ENCODE measurements at regions not wholly inside any gene's neighbourhood (a gene's known extent, or its start where the extent isn't known, plus 50 kb on each side); places are given as distances from the start of the nearest gene placed in this dataset.

DNA sequence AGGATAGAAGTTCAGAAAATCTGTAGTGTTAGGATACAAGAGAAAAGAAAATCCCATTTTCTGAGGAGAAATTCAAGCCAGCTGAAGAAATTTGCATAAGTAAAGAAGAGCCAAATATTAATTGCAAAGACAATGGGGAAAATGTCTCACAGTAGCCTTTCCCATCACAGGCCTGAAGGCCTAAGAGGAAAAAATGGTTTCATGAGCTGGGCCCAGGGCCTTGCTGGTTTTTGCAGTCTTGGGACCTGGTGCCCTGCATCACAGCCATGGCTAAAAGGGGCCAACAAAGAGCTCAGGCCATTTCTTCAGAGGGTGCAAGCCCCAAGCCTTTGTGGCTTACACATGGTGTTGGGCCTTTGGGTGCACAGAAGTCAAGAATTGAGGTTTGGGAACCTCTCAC is 413.6 kb upstream of the CYRIA start:
- H3K27ac ChIP-seq: no peak overlapping the region
- no peak overlapping the region for H3K4me3 ChIP-seq
- TF ChIP-seq POLR2A (IDR thresholded peaks at IDR 0.05): no peak
- no peak for TF ChIP-seq POLR2AphosphoS5 (IDR thresholded peaks at IDR 0.05)
- H3K36me3 ChIP-seq: no peaks in the 10 kb centered on the region
- intact Hi-C loops (cut with DNase I): no loop called here
- no peaks in the 10 kb centered on the region for H3K27me3 ChIP-seq
- H3K9me3 ChIP-seq: no peaks in the 10 kb centered on the region
- H3K4me1 ChIP-seq: no peaks in the 10 kb centered on the region
- DNase-seq: no peak

DNA sequence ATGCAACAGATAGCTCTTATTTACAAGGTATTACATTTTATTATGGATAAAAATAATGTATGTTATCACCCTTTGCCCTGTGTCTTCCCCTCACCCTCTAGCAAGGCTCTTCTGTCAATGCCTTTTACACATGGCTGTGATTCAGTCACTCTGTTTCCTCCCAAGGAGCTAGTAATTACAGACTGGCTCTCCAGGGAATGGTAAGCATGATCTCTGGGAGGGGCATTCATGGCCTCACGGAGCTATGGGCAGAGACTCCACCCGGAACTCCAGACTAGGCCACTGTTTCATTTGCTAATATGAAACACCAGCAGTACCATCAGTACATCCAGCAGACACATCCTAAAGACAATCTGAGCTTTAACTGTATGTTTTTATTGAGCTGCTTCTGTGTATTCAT is 410.9 kb upstream of the CYRIA start:
- no peak overlapping the region for H3K27ac ChIP-seq
- no peak for DNase-seq
- H3K4me3 ChIP-seq: no peak overlapping the region
- H3K27me3 ChIP-seq: no peaks in the 10 kb centered on the region
- no peaks in the 10 kb centered on the region for H3K9me3 ChIP-seq
- no peaks in the 10 kb centered on the region for H3K36me3 ChIP-seq
- TF ChIP-seq POLR2AphosphoS5 (IDR thresholded peaks at IDR 0.05) (no peak), POLR2A (IDR thresholded peaks at IDR 0.05) (no peak)
- TF ChIP-seq, protein P1, sequence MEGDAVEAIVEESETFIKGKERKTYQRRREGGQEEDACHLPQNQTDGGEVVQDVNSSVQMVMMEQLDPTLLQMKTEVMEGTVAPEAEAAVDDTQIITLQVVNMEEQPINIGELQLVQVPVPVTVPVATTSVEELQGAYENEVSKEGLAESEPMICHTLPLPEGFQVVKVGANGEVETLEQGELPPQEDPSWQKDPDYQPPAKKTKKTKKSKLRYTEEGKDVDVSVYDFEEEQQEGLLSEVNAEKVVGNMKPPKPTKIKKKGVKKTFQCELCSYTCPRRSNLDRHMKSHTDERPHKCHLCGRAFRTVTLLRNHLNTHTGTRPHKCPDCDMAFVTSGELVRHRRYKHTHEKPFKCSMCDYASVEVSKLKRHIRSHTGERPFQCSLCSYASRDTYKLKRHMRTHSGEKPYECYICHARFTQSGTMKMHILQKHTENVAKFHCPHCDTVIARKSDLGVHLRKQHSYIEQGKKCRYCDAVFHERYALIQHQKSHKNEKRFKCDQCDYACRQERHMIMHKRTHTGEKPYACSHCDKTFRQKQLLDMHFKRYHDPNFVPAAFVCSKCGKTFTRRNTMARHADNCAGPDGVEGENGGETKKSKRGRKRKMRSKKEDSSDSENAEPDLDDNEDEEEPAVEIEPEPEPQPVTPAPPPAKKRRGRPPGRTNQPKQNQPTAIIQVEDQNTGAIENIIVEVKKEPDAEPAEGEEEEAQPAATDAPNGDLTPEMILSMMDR (IDR thresholded peaks at IDR 0.05): no peak
- intact Hi-C loops (cut with DNase I): no loop called here
- no peaks in the 10 kb centered on the region for H3K4me1 ChIP-seq
- 45 to 58% methylated on average over 2 of the region's 2 CpGs for WGBS, 2 donors

DNA sequence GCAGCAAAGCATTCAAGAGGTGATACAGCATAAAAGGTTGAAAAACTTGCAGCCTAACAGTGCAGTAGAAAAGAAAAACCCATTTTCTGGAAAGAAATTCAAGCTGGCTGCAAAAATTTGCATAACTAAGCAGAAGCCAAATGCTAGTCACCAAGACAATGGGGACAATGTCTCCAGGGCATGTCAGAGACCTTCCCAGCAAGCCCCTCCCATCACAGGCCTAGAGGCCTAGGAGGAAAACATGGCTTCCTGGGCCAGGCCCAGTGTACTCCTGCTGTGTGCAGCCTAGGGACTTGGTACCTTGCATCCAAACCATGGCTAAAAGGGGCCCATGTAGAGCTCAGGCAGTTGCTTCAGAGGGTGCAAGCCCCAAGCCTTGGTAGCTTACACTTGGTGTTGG is 405.1 kb upstream of the CYRIA start:
- H3K36me3 ChIP-seq: no peaks in the 10 kb centered on the region
- no peaks in the 10 kb centered on the region for H3K4me1 ChIP-seq
- H3K27ac ChIP-seq: no peak overlapping the region
- no peak for TF ChIP-seq POLR2AphosphoS5 (IDR thresholded peaks at IDR 0.05)
- TF ChIP-seq, protein P1 (IDR thresholded peaks at IDR 0.05): no peak
- TF ChIP-seq POLR2A (IDR thresholded peaks at IDR 0.05): no peak
- no peak for TF ChIP-seq EP300 (IDR thresholded peaks at IDR 0.05)
- no peak overlapping the region for H3K4me3 ChIP-seq
- no peak for DNase-seq
- H3K9me3 ChIP-seq: no peaks in the 10 kb centered on the region
- intact Hi-C loops (cut with DNase I): no loop called here
- H3K27me3 ChIP-seq: no peaks in the 10 kb centered on the region

DNA sequence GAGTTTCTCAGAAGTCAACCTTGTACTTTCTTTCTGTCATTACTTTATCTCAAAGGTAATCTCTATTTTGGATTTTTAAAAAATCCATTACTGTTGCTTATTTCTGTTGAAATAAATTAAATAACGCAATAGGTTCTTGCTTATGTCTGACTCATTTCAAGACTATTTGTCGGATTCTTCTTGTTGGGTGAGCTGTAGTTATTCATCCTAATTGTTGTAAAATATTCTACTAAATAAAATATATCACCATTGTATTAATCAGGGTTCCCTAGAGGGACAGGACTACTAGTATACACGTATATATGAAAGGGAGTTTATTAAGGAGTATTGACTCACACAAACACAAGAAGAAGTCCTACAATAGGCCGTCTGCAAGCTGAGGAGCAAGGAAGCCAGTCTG is 403.9 kb upstream of the CYRIA start:
- no peaks in the 10 kb centered on the region for H3K27me3 ChIP-seq
- H3K9me3 ChIP-seq: no peaks in the 10 kb centered on the region
- intact Hi-C loops (cut with DNase I): no loop called here
- H3K27ac ChIP-seq: no peak overlapping the region
- H3K36me3 ChIP-seq: no peaks in the 10 kb centered on the region
- H3K4me1 ChIP-seq: no peaks in the 10 kb centered on the region
- TF ChIP-seq, protein P1 (IDR thresholded peaks at IDR 0.05): no peak
- TF ChIP-seq POLR2A (IDR thresholded peaks at IDR 0.05): no peak
- TF ChIP-seq POLR2AphosphoS5 (IDR thresholded peaks at IDR 0.05): no peak
- TF ChIP-seq EP300 (IDR thresholded peaks at IDR 0.05): no peak
- 88 to 89% methylated on average over 4 of the region's 4 CpGs for WGBS, 2 donors
- H3K4me3 ChIP-seq: no peak overlapping the region
- DNase-seq: no peak

DNA sequence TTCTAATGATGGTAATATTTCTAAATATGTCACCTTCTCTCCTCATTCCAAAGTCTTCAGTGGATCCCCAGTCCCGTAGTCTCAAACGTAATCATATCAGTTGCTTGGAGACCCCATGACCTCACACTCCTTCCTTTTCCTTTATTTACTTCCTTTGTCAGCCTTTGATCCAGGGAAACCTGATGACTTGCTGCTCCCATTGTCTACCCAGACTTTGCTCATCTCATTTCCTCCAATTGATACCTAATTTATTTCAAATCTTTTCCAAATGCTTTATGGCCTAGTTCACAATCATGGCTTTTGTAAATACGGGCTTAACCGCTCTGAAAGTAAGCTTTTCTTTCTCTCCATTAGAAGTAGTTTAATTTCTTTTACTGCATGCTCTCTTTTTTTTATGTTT is 402.4 kb upstream of the CYRIA start:
- H3K27me3 ChIP-seq: no peaks in the 10 kb centered on the region
- H3K36me3 ChIP-seq: no peaks in the 10 kb centered on the region
- DNase-seq: no peak
- no peaks in the 10 kb centered on the region for H3K4me1 ChIP-seq
- TF ChIP-seq, protein P1 (IDR thresholded peaks at IDR 0.05): no peak
- TF ChIP-seq POLR2A (IDR thresholded peaks at IDR 0.05) (no peak), EP300 (IDR thresholded peaks at IDR 0.05) (no peak), POLR2AphosphoS5 (IDR thresholded peaks at IDR 0.05) (no peak)
- H3K9me3 ChIP-seq: no peaks in the 10 kb centered on the region
- WGBS, 2 donors: 58 to 77% methylated on average over 4 of the region's 4 CpGs
- intact Hi-C loops (cut with DNase I): no loop called here
- no peak overlapping the region for H3K27ac ChIP-seq
- H3K4me3 ChIP-seq: no peak overlapping the region

All from sigmoid colon (tissue), 6 donors.